ENCODE measurements at regions not wholly inside any gene's neighbourhood (a gene's known extent, or its start where the extent isn't known, plus 50 kb on each side); places are given as distances from the start of the nearest gene placed in this dataset.

- Histone ChIP-seq H3K27me3 (ENCODE audit: insufficient read depth, low read length) (no peaks in the 10 kb centered on the region), H3K36me3 (ENCODE audit: insufficient read depth, low read length) (no peaks in the 10 kb centered on the region), H4K20me1 (ENCODE audit: insufficient read depth, low read length) (no peaks in the 10 kb centered on the region), H3K27ac (ENCODE audit: low read depth, low read length) (no peak overlapping the region), H3K4me1 (ENCODE audit: insufficient read depth, low read length) (no peaks in the 10 kb centered on the region), H3K4me2 (ENCODE audit: insufficient read depth, low read length) (no peak overlapping the region), H3K4me3 (ENCODE audit: insufficient read depth, low read length) (no peak overlapping the region), H3K79me2 (ENCODE audit: insufficient read depth, low read length) (no peaks in the 10 kb centered on the region), H2AFZ (ENCODE audit: low read length) (no peak overlapping the region), H3K9me3 (ENCODE audit: low read depth, low read length) (no peaks in the 10 kb centered on the region)
- DNase-seq (ENCODE audit: insufficient read length, low spot score, missing footprints), result no peak
- no peak for TF ChIP-seq CTCF (IDR thresholded peaks at IDR 0.05; ENCODE audit: extremely low read depth, low read depth, low read length)
Measured at GRCh38 chr20:40188319-40188718, 500.7 kb downstream of the MAFB start.

- H2AFZ ChIP-seq (ENCODE audit: low read length), result no peak overlapping the region
- no peak for DNase-seq (ENCODE audit: insufficient read length, low spot score, missing footprints)
- H3K4me3 ChIP-seq (ENCODE audit: insufficient read depth, low read length), result no peak overlapping the region
- no peaks in the 10 kb centered on the region for H3K36me3 ChIP-seq (ENCODE audit: insufficient read depth, low read length)
- H3K27me3 ChIP-seq (ENCODE audit: insufficient read depth, low read length), result no peaks in the 10 kb centered on the region
- H3K4me2 ChIP-seq (ENCODE audit: insufficient read depth, low read length), result no peak overlapping the region
- TF ChIP-seq CTCF (IDR thresholded peaks at IDR 0.05; ENCODE audit: extremely low read depth, low read depth, low read length), result no peak
- no peak overlapping the region for H3K27ac ChIP-seq (ENCODE audit: low read depth, low read length)
- no peaks in the 10 kb centered on the region for H3K4me1 ChIP-seq (ENCODE audit: insufficient read depth, low read length)
- no peaks in the 10 kb centered on the region for H4K20me1 ChIP-seq (ENCODE audit: insufficient read depth, low read length)
- no peaks in the 10 kb centered on the region for H3K9me3 ChIP-seq (ENCODE audit: low read depth, low read length)
- no peaks in the 10 kb centered on the region for H3K79me2 ChIP-seq (ENCODE audit: insufficient read depth, low read length)
Measured at GRCh38 chr20:40186826-40187225, 502.2 kb downstream of the MAFB start.

- DNase-seq (ENCODE audit: insufficient read length, low spot score, missing footprints), result no peak
- H3K36me3 ChIP-seq (ENCODE audit: insufficient read depth, low read length), result no peaks in the 10 kb centered on the region
- H3K4me3 ChIP-seq (ENCODE audit: insufficient read depth, low read length), result no peak overlapping the region
- peak overlapping the region; percentile 41 for H2AFZ ChIP-seq (ENCODE audit: low read length)
- no peaks in the 10 kb centered on the region for H3K79me2 ChIP-seq (ENCODE audit: insufficient read depth, low read length)
- no peak for TF ChIP-seq CTCF (IDR thresholded peaks at IDR 0.05; ENCODE audit: extremely low read depth, low read depth, low read length)
- no peaks in the 10 kb centered on the region for H3K27me3 ChIP-seq (ENCODE audit: insufficient read depth, low read length)
- no peak overlapping the region for H3K27ac ChIP-seq (ENCODE audit: low read depth, low read length)
- no peaks in the 10 kb centered on the region for H4K20me1 ChIP-seq (ENCODE audit: insufficient read depth, low read length)
- no peaks in the 10 kb centered on the region for H3K4me1 ChIP-seq (ENCODE audit: insufficient read depth, low read length)
- no peak overlapping the region for H3K4me2 ChIP-seq (ENCODE audit: insufficient read depth, low read length)
- H3K9me3 ChIP-seq (ENCODE audit: low read depth, low read length), result no peaks in the 10 kb centered on the region
Measured at GRCh38 chr20:40181676-40182075, 507.4 kb downstream of the MAFB start.

GRCh38 chr20:40176098-40176841 lies 512.8 kb downstream of the MAFB start:
- no peak for TF ChIP-seq CTCF (IDR thresholded peaks at IDR 0.05; ENCODE audit: extremely low read depth, low read depth, low read length)
- no peaks in the 10 kb centered on the region for H3K79me2 ChIP-seq (ENCODE audit: insufficient read depth, low read length)
- no peak for DNase-seq (ENCODE audit: insufficient read length, low spot score, missing footprints)
- no peak overlapping the region for H2AFZ ChIP-seq (ENCODE audit: low read length)
- no peaks in the 10 kb centered on the region for H4K20me1 ChIP-seq (ENCODE audit: insufficient read depth, low read length)
- H3K36me3 ChIP-seq (ENCODE audit: insufficient read depth, low read length), result no peaks in the 10 kb centered on the region
- H3K27me3 ChIP-seq (ENCODE audit: insufficient read depth, low read length), result no peaks in the 10 kb centered on the region
- H3K4me2 ChIP-seq (ENCODE audit: insufficient read depth, low read length), result no peak overlapping the region
- no peaks in the 10 kb centered on the region for H3K9me3 ChIP-seq (ENCODE audit: low read depth, low read length)
- H3K27ac ChIP-seq (ENCODE audit: low read depth, low read length), result no peak overlapping the region
- H3K4me3 ChIP-seq (ENCODE audit: insufficient read depth, low read length), result no peak overlapping the region
- H3K4me1 ChIP-seq (ENCODE audit: insufficient read depth, low read length), result no peaks in the 10 kb centered on the region
